ENCODE measurements at regions not wholly inside any gene's neighbourhood (a gene's known extent, or its start where the extent isn't known, plus 50 kb on each side); places are given as distances from the start of the nearest gene placed in this dataset.
"Not testable (repeated sequence)": the region's sequence is repeated elsewhere in the genome, so short reads cannot be mapped to it uniquely, and the experiment has no call there.

GRCh38 chr13:97542102-97542685 lies 108.2 kb downstream of the RAP2A start:
- H3K9me3 ChIP-seq (ENCODE audit: insufficient read depth, low read depth, low read length), result no peaks in the 10 kb centered on the region
- H2AFZ ChIP-seq (ENCODE audit: insufficient read depth, low read length, poor library complexity), result no peak overlapping the region
- no peak overlapping the region for H2BK12ac ChIP-seq (ENCODE audit: low read length)
- no peaks in the 10 kb centered on the region for H3K79me1 ChIP-seq (ENCODE audit: low read length)
- H4K12ac ChIP-seq (ENCODE audit: low read depth, low read length), result no peak overlapping the region
- H3K4ac ChIP-seq (ENCODE audit: low read depth, low read length), result no peak overlapping the region
- no peaks in the 10 kb centered on the region for H3K36me3 ChIP-seq (ENCODE audit: control insufficient read depth in 1 of 2, insufficient read depth in 2 of 2, low read length in 2 of 2)
- no peak overlapping the region for H3K4me3 ChIP-seq (ENCODE audit: low read depth, low read length)
- no peak overlapping the region for H4K91ac ChIP-seq (ENCODE audit: low read depth, low read length)
- H4K8ac ChIP-seq (ENCODE audit: low read depth, low read length), result no peak overlapping the region
- H2AK5ac ChIP-seq (ENCODE audit: low read length), result no peak overlapping the region
- no peaks in the 10 kb centered on the region for H3K27me3 ChIP-seq (ENCODE audit: insufficient read depth, low read length)
- H3K4me2 ChIP-seq (ENCODE audit: low read length), result no peak overlapping the region
- H3K14ac ChIP-seq (ENCODE audit: low read length), result no peak overlapping the region
- H3K18ac ChIP-seq (ENCODE audit: low read length), result no peak overlapping the region
- H3K79me2 ChIP-seq (ENCODE audit: control insufficient read depth, insufficient read depth, low read length, poor library complexity), result no peaks in the 10 kb centered on the region
- no peak overlapping the region for H2BK120ac ChIP-seq (ENCODE audit: insufficient read depth, low read length, poor library complexity)
- DNase-seq, result no peak
- no peak overlapping the region for H3K23ac ChIP-seq (ENCODE audit: low read length)
- no peaks in the 10 kb centered on the region for H3K4me1 ChIP-seq (ENCODE audit: control insufficient read depth in 1 of 2, insufficient read depth in 2 of 2, low read length in 2 of 2)
- WGBS (ENCODE audit: extremely low coverage, insufficient coverage, insufficient read length), result no CpG with 5 or more reads among the region's 4 CpGs
- H3K27ac ChIP-seq (ENCODE audit: low read depth, low read length), result no peak overlapping the region
- H3K9ac ChIP-seq (ENCODE audit: low read length), result no peak overlapping the region
- no peak overlapping the region for H2BK5ac ChIP-seq (ENCODE audit: low read depth, low read length, poor library complexity)

GRCh38 chr13:97544031-97544765 lies 110.2 kb downstream of the RAP2A start:
- no peak overlapping the region for H2AK5ac ChIP-seq (ENCODE audit: low read length)
- no CpG with 5 or more reads among the region's 3 CpGs for WGBS (ENCODE audit: extremely low coverage, insufficient coverage, insufficient read length)
- H3K79me1 ChIP-seq (ENCODE audit: low read length), result no peaks in the 10 kb centered on the region
- DNase-seq, result peak in 1 of 2 donors; percentile 60
- no peaks in the 10 kb centered on the region for H3K9me3 ChIP-seq (ENCODE audit: insufficient read depth, low read depth, low read length)
- H4K8ac ChIP-seq (ENCODE audit: low read depth, low read length), result no peak overlapping the region
- no peak overlapping the region for H2BK5ac ChIP-seq (ENCODE audit: low read depth, low read length, poor library complexity)
- H3K79me2 ChIP-seq (ENCODE audit: control insufficient read depth, insufficient read depth, low read length, poor library complexity), result no peaks in the 10 kb centered on the region
- no peak overlapping the region for H4K91ac ChIP-seq (ENCODE audit: low read depth, low read length)
- no peaks in the 10 kb centered on the region for H3K36me3 ChIP-seq (ENCODE audit: control insufficient read depth in 1 of 2, insufficient read depth in 2 of 2, low read length in 2 of 2)
- no peak overlapping the region for H3K18ac ChIP-seq (ENCODE audit: low read length)
- H3K4me1 ChIP-seq (ENCODE audit: control insufficient read depth in 1 of 2, insufficient read depth in 2 of 2, low read length in 2 of 2), result no peaks in the 10 kb centered on the region
- H2AFZ ChIP-seq (ENCODE audit: insufficient read depth, low read length, poor library complexity), result no peak overlapping the region
- no peak overlapping the region for H3K4me2 ChIP-seq (ENCODE audit: low read length)
- H4K12ac ChIP-seq (ENCODE audit: low read depth, low read length), result no peak overlapping the region
- no peak overlapping the region for H3K4me3 ChIP-seq (ENCODE audit: low read depth, low read length)
- H3K23ac ChIP-seq (ENCODE audit: low read length), result no peak overlapping the region
- no peak overlapping the region for H2BK12ac ChIP-seq (ENCODE audit: low read length)
- H2BK120ac ChIP-seq (ENCODE audit: insufficient read depth, low read length, poor library complexity), result no peak overlapping the region
- no peak overlapping the region for H3K27ac ChIP-seq (ENCODE audit: low read depth, low read length)
- no peaks in the 10 kb centered on the region for H3K27me3 ChIP-seq (ENCODE audit: insufficient read depth, low read length)
- H3K14ac ChIP-seq (ENCODE audit: low read length), result no peak overlapping the region
- H3K9ac ChIP-seq (ENCODE audit: low read length), result no peak overlapping the region
- no peak overlapping the region for H3K4ac ChIP-seq (ENCODE audit: low read depth, low read length)

GRCh38 chr13:97544971-97545499 lies 111.1 kb downstream of the RAP2A start:
- H2AFZ ChIP-seq (ENCODE audit: insufficient read depth, low read length, poor library complexity); H3K27me3 ChIP-seq (ENCODE audit: insufficient read depth, low read length); H2BK5ac ChIP-seq (ENCODE audit: low read depth, low read length, poor library complexity); DNase-seq; H3K23ac ChIP-seq (ENCODE audit: low read length); H2AK5ac ChIP-seq (ENCODE audit: low read length); H3K9me3 ChIP-seq (ENCODE audit: insufficient read depth, low read depth, low read length); H3K79me2 ChIP-seq (ENCODE audit: control insufficient read depth, insufficient read depth, low read length, poor library complexity); H3K4me2 ChIP-seq (ENCODE audit: low read length); H4K8ac ChIP-seq (ENCODE audit: low read depth, low read length); H3K4ac ChIP-seq (ENCODE audit: low read depth, low read length); H3K79me1 ChIP-seq (ENCODE audit: low read length); H4K91ac ChIP-seq (ENCODE audit: low read depth, low read length); H4K12ac ChIP-seq (ENCODE audit: low read depth, low read length); H2BK120ac ChIP-seq (ENCODE audit: insufficient read depth, low read length, poor library complexity); H3K9ac ChIP-seq (ENCODE audit: low read length); H3K36me3 ChIP-seq (ENCODE audit: control insufficient read depth in 1 of 2, insufficient read depth in 2 of 2, low read length in 2 of 2); H3K4me3 ChIP-seq (ENCODE audit: low read depth, low read length); H3K4me1 ChIP-seq (ENCODE audit: control insufficient read depth in 1 of 2, insufficient read depth in 2 of 2, low read length in 2 of 2); H3K14ac ChIP-seq (ENCODE audit: low read length); H2BK12ac ChIP-seq (ENCODE audit: low read length); H3K27ac ChIP-seq (ENCODE audit: low read depth, low read length); H3K18ac ChIP-seq (ENCODE audit: low read length): not testable (repeated sequence)
- WGBS (ENCODE audit: extremely low coverage, insufficient coverage, insufficient read length), result no CpG with 5 or more reads among the region's 25 CpGs

- Histone ChIP-seq H3K79me1 (ENCODE audit: low read length) (no peaks in the 10 kb centered on the region), H3K79me2 (ENCODE audit: control insufficient read depth, insufficient read depth, low read length, poor library complexity) (no peaks in the 10 kb centered on the region), H2AFZ (ENCODE audit: insufficient read depth, low read length, poor library complexity) (no peak overlapping the region), H3K14ac (ENCODE audit: low read length) (no peak overlapping the region), H3K4me2 (ENCODE audit: low read length) (no peak overlapping the region), H3K27me3 (ENCODE audit: insufficient read depth, low read length) (no peaks in the 10 kb centered on the region), H3K36me3 (ENCODE audit: control insufficient read depth in 1 of 2, insufficient read depth in 2 of 2, low read length in 2 of 2) (no peaks in the 10 kb centered on the region), H3K9ac (ENCODE audit: low read length) (no peak overlapping the region), H4K8ac (ENCODE audit: low read depth, low read length) (no peak overlapping the region), H3K23ac (ENCODE audit: low read length) (no peak overlapping the region), H4K91ac (ENCODE audit: low read depth, low read length) (no peak overlapping the region), H3K4ac (ENCODE audit: low read depth, low read length) (no peak overlapping the region), H4K12ac (ENCODE audit: low read depth, low read length) (no peak overlapping the region), H2BK120ac (ENCODE audit: insufficient read depth, low read length, poor library complexity) (no peak overlapping the region), H3K27ac (ENCODE audit: low read depth, low read length) (no peak overlapping the region), H3K9me3 (ENCODE audit: insufficient read depth, low read depth, low read length) (no peaks in the 10 kb centered on the region), H2BK5ac (ENCODE audit: low read depth, low read length, poor library complexity) (no peak overlapping the region), H2AK5ac (ENCODE audit: low read length) (no peak overlapping the region), H3K18ac (ENCODE audit: low read length) (no peak overlapping the region), H3K4me3 (ENCODE audit: low read depth, low read length) (no peak overlapping the region), H3K4me1 (ENCODE audit: control insufficient read depth in 1 of 2, insufficient read depth in 2 of 2, low read length in 2 of 2) (no peaks in the 10 kb centered on the region), H2BK12ac (ENCODE audit: low read length) (no peak overlapping the region)
- no peak for DNase-seq
- WGBS (ENCODE audit: extremely low coverage, insufficient coverage, insufficient read length), result no CpG with 5 or more reads among the region's 3 CpGs
Measured at GRCh38 chr13:97548138-97548537, 114.2 kb downstream of the RAP2A start.
